Neuronal stem cell (in vitro differentiated cells): ENCODE measurements at regions not wholly inside any gene's neighbourhood (a gene's known extent, or its start where the extent isn't known, plus 50 kb on each side); places are given as distances from the start of the nearest gene placed in this dataset.

Experiments
- DNase-seq: peaks from one replicate; pipeline ENCODE4 v3.0.0-alpha.2; 2013; ENCODE audit warnings: low spot score
- H2AFZ ChIP-seq: one replicate; pipeline ENCODE4 v1.6.1; 2013; ENCODE audit warnings: mild to moderate bottlenecking, low read length, inconsistent platforms
- H2AK5ac ChIP-seq: 2 replicates; pipeline ENCODE4 v1.6.1; 2013; ENCODE audit warnings: low read depth, mild to moderate bottlenecking, inconsistent platforms, low read length, moderate library complexity, mixed read lengths
- H2BK120ac ChIP-seq: 2 replicates; pipeline ENCODE4 v1.6.1; 2013; ENCODE audit warnings: low read depth, mild to moderate bottlenecking, inconsistent platforms, low read length, moderate library complexity, mixed read lengths
- H2BK12ac ChIP-seq: one replicate; pipeline ENCODE4 v1.6.1; 2013; ENCODE audit warnings: low read length, inconsistent platforms
- H2BK15ac ChIP-seq: 2 replicates; pipeline ENCODE4 v1.6.1; 2013; ENCODE audit warnings: mild to moderate bottlenecking, low read length, inconsistent platforms, mixed read lengths
- H2BK5ac ChIP-seq: one replicate; pipeline ENCODE4 v1.6.1; 2013; ENCODE audit warnings: inconsistent platforms, mild to moderate bottlenecking, low read length, moderate library complexity
- H3K14ac ChIP-seq: one replicate; pipeline ENCODE4 v1.6.1; 2013; ENCODE audit warnings: low read length, inconsistent platforms
- H3K18ac ChIP-seq: 2 replicates; pipeline ENCODE4 v1.6.1; 2013; ENCODE audit warnings: low read length, inconsistent platforms
- H3K23ac ChIP-seq: 2 replicates; pipeline ENCODE4 v1.6.1; 2013; ENCODE audit warnings: low read depth, mild to moderate bottlenecking, mixed read lengths, low read length, inconsistent platforms; ENCODE audit not compliant: poor library complexity
- H3K27ac ChIP-seq: replicated peaks from 3 replicates; pipeline ENCODE4 v1.5.1; 2013; ENCODE audit warnings: low read length, inconsistent platforms
- H3K27me3 ChIP-seq, 3 experiments: 2 replicates each; pipeline ENCODE4 v1.6.1; 2013; ENCODE audit warnings: low read length in 3 of 3, mild to moderate bottlenecking in 2 of 3, inconsistent platforms in 1 of 3, low read depth in 1 of 3, mixed read lengths in 1 of 3, moderate library complexity in 1 of 3; ENCODE audit not compliant: control insufficient read depth in 3 of 3, insufficient read depth in 3 of 3
- H3K36me3 ChIP-seq, 2 donors: replicated peaks in 1 of 2; 2 replicates each; pipeline ENCODE4 v1.6.1; 2013; ENCODE audit warnings: low read length in 2 of 2; ENCODE audit not compliant: control insufficient read depth in 2 of 2, insufficient read depth in 2 of 2
- H3K4ac ChIP-seq: 2 replicates; pipeline ENCODE4 v1.6.1; 2013; ENCODE audit warnings: inconsistent platforms, mild to moderate bottlenecking, low read length, moderate library complexity
- H3K4me1 ChIP-seq, 2 donors: 1 replicate in 1 of 2; 2 replicates in 1 of 2; pipeline ENCODE4 v1.6.1; 2013; ENCODE audit warnings: low read length in 2 of 2, low read depth in 1 of 2; ENCODE audit not compliant: control insufficient read depth in 2 of 2, insufficient read depth in 1 of 2
- H3K4me2 ChIP-seq: one replicate; pipeline ENCODE4 v1.6.1; 2013; ENCODE audit warnings: mild to moderate bottlenecking, low read length, inconsistent platforms; ENCODE audit not compliant: insufficient read depth, poor library complexity, severe bottlenecking
- H3K4me3 ChIP-seq, 2 donors: 2 replicates each; pipeline ENCODE4 v1.5.1; 2013; ENCODE audit warnings: low read length in 2 of 2, mild to moderate bottlenecking in 2 of 2, inconsistent platforms in 1 of 2, moderate library complexity in 1 of 2
- H3K79me1 ChIP-seq: one replicate; pipeline ENCODE4 v1.6.1; 2013; ENCODE audit warnings: low read depth, mild to moderate bottlenecking, inconsistent platforms, low read length, moderate library complexity
- H3K9ac ChIP-seq: one replicate; pipeline ENCODE4 v1.6.1; 2013; ENCODE audit warnings: mild to moderate bottlenecking, low read depth, low read length, inconsistent platforms; ENCODE audit not compliant: poor library complexity
- H3K9me3 ChIP-seq, 2 donors: replicated peaks in 1 of 2; 2 replicates each; pipeline versions ENCODE3 to v1.6.1; 2013; ENCODE audit warnings: low read length in 2 of 2, mild to moderate bottlenecking in 2 of 2, inconsistent platforms in 1 of 2, low read depth in 1 of 2, mixed read lengths in 1 of 2, moderate library complexity in 1 of 2; ENCODE audit not compliant: control insufficient read depth in 2 of 2, insufficient read depth in 1 of 2
- H4K8ac ChIP-seq: one replicate; pipeline ENCODE4 v1.6.1; 2013; ENCODE audit warnings: low read depth, mild to moderate bottlenecking, inconsistent platforms, low read length, moderate library complexity
- H4K91ac ChIP-seq: one replicate; pipeline ENCODE4 v1.6.1; 2013; ENCODE audit warnings: low read length, low read depth, mild to moderate bottlenecking, inconsistent platforms; ENCODE audit not compliant: poor library complexity
- WGBS, 2 donors: extraction: QIAGEN DNeasy Blood & Tissue Kit; methylation state at CpG; one replicate each; pipeline ENCODE4 v1.1.7; 2013; ENCODE audit warnings: missing lambda C conversion rate in 2 of 2, mixed read lengths in 1 of 2; ENCODE audit not compliant: insufficient read length in 2 of 2, insufficient replicate concordance in 1 of 2; ENCODE audit errors: extremely low coverage in 2 of 2; 5-methylcytosine and 5-hydroxymethylcytosine counted together

DNA sequence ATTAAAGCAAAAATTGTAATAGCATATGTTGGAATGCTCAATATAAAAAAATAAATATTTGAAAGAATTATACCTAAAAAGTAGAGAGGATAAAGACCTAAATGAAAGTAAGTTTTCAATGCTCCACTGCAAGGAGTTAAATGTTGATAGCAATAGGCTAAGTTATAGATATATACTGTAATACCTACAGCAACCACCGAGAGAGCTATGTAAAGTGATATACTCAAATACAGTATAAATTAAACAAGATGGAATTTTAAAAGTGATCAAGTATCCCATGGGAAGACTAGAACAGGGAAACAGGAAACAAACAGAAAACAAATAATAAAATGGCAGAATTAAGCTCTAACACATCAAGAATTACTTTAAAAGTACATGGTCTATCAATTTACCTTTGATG, 73.9 kb downstream of the CASP3 start:
- Histone ChIP-seq H3K14ac (no peak overlapping the region), H3K23ac (no peak overlapping the region), H3K9ac (no peak overlapping the region), H3K4me2 (no peak overlapping the region), H3K4me3 (no peak overlapping the region), H4K91ac (no peak overlapping the region), H2AK5ac (no peak overlapping the region), H3K18ac (no peak overlapping the region), H3K79me1 (no peaks in the 10 kb centered on the region), H3K4ac (no peak overlapping the region), H3K9me3 (no peaks in the 10 kb centered on the region), H2BK120ac (no peak overlapping the region), H4K8ac (no peak overlapping the region), H2BK12ac (no peak overlapping the region), H3K4me1 (no peaks in the 10 kb centered on the region), H2AFZ (no peak overlapping the region), H3K27ac (no peak overlapping the region), H3K27me3 (no peaks in the 10 kb centered on the region), H2BK5ac (no peak overlapping the region), H2BK15ac (no peak overlapping the region), H3K36me3 (no peaks in the 10 kb centered on the region)
- no peak for DNase-seq
- no CpG with 5 or more reads among the region's 1 CpG for WGBS, 2 donors

- Histone ChIP-seq H3K23ac (no peak overlapping the region), H4K91ac (no peak overlapping the region), H3K4ac (no peak overlapping the region), H3K14ac (no peak overlapping the region), H3K36me3 (no peaks in the 10 kb centered on the region), H2BK120ac (no peak overlapping the region), H3K9ac (no peak overlapping the region), H3K79me1 (no peaks in the 10 kb centered on the region), H3K27me3 (no peaks in the 10 kb centered on the region), H2BK5ac (no peak overlapping the region), H2AFZ (no peak overlapping the region), H2AK5ac (no peak overlapping the region), H4K8ac (no peak overlapping the region), H3K18ac (no peak overlapping the region), H3K9me3 (no peaks in the 10 kb centered on the region), H2BK12ac (no peak overlapping the region), H3K4me2 (no peak overlapping the region), H3K4me3 (no peak overlapping the region), H3K27ac (no peak overlapping the region), H3K4me1 (no peaks in the 10 kb centered on the region), H2BK15ac (no peak overlapping the region)
- WGBS, 2 donors: no CpG with 5 or more reads among the region's 5 CpGs
- no peak for DNase-seq
These were observed 74.4 kb downstream of the CASP3 start for GRCh38 chr4:184574861-184575260.

DNA sequence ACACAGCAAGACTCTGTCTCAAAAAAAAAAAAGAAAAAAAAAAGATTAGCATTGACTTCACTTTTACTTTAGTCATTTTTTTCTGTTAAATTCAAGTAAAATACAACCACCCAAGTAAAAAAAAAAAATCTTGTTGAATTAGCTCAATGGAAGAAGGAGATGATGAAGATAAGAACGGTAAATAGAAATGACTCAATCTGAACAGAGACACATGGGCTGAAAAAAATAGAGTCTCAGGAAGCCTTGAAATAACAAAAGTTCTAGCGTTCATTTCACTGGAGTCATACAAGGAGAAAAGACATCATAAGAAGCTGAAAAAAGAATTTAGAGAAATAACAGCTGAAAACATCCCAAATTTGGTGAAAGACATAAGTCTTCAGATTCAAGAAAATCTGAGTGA, 75.5 kb downstream of the CASP3 start:
- H3K79me1 ChIP-seq: no peaks in the 10 kb centered on the region
- no CpG with 5 or more reads among the region's 2 CpGs for WGBS, 2 donors
- H2BK12ac ChIP-seq: no peak overlapping the region

DNA sequence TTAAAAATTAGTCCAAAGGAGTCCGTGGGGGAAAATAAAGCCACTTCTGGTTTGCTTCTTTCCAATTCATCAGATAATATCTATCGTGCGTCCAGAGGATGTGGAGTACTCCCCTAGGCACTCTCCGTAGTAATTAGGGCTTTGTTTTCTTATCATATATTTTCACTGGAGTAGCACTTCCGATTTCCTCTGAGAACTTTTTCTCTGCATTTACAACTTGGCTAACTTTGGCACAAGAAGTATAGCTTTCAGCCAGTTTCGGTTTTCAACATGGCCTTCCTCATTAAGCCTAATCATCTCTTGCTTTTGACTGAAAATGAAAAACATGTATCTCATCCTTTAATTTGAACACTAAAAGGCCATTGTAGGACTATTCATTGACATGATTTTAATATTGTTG, 80.5 kb downstream of the CASP3 start:
- H2AK5ac ChIP-seq: no peak overlapping the region
- H4K91ac ChIP-seq: no peak overlapping the region
- no peak overlapping the region for H3K14ac ChIP-seq
- no peak overlapping the region for H3K4me2 ChIP-seq
- H2AFZ ChIP-seq: no peak overlapping the region
- H2BK15ac ChIP-seq: no peak overlapping the region
- H2BK12ac ChIP-seq: no peak overlapping the region
- no peak overlapping the region for H3K23ac ChIP-seq
- H2BK120ac ChIP-seq: no peak overlapping the region
- H3K4me3 ChIP-seq: no peak overlapping the region
- H3K27ac ChIP-seq: no peak overlapping the region
- no peaks in the 10 kb centered on the region for H3K79me1 ChIP-seq
- no peaks in the 10 kb centered on the region for H3K9me3 ChIP-seq
- WGBS, 2 donors: no CpG with 5 or more reads among the region's 6 CpGs
- no peak overlapping the region for H3K18ac ChIP-seq
- DNase-seq: no peak
- no peak overlapping the region for H3K9ac ChIP-seq
- no peak overlapping the region for H3K4ac ChIP-seq
- no peaks in the 10 kb centered on the region for H3K36me3 ChIP-seq
- no peaks in the 10 kb centered on the region for H3K27me3 ChIP-seq
- H2BK5ac ChIP-seq: no peak overlapping the region
- no peak overlapping the region for H4K8ac ChIP-seq
- H3K4me1 ChIP-seq: no peaks in the 10 kb centered on the region

More for the DNA sequence above, 75.5 kb downstream of the CASP3 start:
- Histone ChIP-seq H2BK120ac (no peak overlapping the region), H2BK15ac (no peak overlapping the region), H4K91ac (no peak overlapping the region), H3K23ac (no peak overlapping the region), H3K18ac (no peak overlapping the region), H2AFZ (no peak overlapping the region), H3K36me3 (no peaks in the 10 kb centered on the region), H2AK5ac (no peak overlapping the region), H4K8ac (no peak overlapping the region), H3K4me2 (no peak overlapping the region), H2BK5ac (no peak overlapping the region), H3K9me3 (no peaks in the 10 kb centered on the region), H3K9ac (no peak overlapping the region), H3K4ac (no peak overlapping the region), H3K27ac (no peak overlapping the region), H3K14ac (no peak overlapping the region), H3K4me1 (no peaks in the 10 kb centered on the region), H3K27me3 (no peaks in the 10 kb centered on the region), H3K4me3 (no peak overlapping the region)
- DNase-seq: no peak
